ENCODE measurements at regions not wholly inside any gene's neighbourhood (a gene's known extent, or its start where the extent isn't known, plus 50 kb on each side); places are given as distances from the start of the nearest gene placed in this dataset.

DNA sequence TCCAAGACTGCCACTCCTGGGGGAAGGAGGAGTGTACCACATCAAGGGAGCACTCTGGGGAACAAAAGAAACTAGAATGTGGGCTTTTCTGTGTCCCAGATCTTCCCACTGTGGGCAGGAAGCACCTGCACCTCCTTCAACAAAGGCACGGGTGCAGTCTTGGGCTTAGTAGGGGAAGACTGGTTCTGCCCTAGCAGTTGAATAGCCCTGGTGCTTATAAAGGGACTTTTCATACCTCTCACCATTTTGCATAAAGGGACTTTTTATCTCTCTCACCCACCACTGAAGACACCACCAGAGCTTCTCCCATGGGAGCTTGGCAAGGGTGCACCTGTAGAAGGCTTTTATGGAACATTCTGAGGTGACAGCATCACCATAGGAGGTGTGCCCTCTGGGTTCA, 65.8 kb upstream of the MS4A8 start:
- DNase-seq (no peak), ATAC-seq (ENCODE audit: low FRiP score in 2 of 2) (peak in 1 of 2 donors; percentile 22)
- WGBS, 2 donors: 50 to 77% methylated on average over 1 of the region's 1 CpG
- Histone ChIP-seq H3K9me3 (no peaks in the 10 kb centered on the region), H3K27me3 (no peaks in the 10 kb centered on the region), H3K36me3 (no peaks in the 10 kb centered on the region), H3K27ac (no peak overlapping the region), H3K4me3 (no peak overlapping the region), H3K4me1 (no peaks in the 10 kb centered on the region)
- TF ChIP-seq POLR2A (IDR thresholded peaks at IDR 0.05) (no peak), POLR2AphosphoS5 (IDR thresholded peaks at IDR 0.05) (no peak), EP300 (IDR thresholded peaks at IDR 0.05) (no peak)
- TF ChIP-seq, protein P1, sequence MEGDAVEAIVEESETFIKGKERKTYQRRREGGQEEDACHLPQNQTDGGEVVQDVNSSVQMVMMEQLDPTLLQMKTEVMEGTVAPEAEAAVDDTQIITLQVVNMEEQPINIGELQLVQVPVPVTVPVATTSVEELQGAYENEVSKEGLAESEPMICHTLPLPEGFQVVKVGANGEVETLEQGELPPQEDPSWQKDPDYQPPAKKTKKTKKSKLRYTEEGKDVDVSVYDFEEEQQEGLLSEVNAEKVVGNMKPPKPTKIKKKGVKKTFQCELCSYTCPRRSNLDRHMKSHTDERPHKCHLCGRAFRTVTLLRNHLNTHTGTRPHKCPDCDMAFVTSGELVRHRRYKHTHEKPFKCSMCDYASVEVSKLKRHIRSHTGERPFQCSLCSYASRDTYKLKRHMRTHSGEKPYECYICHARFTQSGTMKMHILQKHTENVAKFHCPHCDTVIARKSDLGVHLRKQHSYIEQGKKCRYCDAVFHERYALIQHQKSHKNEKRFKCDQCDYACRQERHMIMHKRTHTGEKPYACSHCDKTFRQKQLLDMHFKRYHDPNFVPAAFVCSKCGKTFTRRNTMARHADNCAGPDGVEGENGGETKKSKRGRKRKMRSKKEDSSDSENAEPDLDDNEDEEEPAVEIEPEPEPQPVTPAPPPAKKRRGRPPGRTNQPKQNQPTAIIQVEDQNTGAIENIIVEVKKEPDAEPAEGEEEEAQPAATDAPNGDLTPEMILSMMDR (IDR thresholded peaks at IDR 0.05): no peak

DNA sequence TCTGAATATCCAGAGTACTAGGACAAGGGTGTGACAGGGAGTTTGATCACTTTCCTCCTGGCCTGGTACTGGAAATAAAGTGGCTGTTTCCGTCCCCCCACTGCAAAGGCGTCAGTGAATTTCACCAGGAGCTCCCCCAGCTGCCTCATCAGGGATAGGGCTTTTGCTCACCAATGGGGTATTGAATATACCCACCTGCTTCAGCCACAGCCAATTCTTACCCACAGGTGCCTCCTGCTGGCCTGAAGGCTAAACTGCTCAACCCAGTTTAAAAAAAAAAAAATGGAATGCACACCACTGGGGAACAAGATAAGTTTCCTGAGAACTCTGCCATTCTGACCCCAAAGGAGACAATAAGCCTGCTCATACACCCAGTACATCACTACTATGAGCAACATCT, 65.3 kb upstream of the MS4A8 start:
- H3K4me1 ChIP-seq: no peaks in the 10 kb centered on the region
- ATAC-seq (ENCODE audit: low FRiP score in 2 of 2) (no peak), DNase-seq (no peak)
- H3K27me3 ChIP-seq: no peaks in the 10 kb centered on the region
- WGBS, 2 donors: 60 to 63% methylated on average over 2 of the region's 2 CpGs
- H3K27ac ChIP-seq: no peak overlapping the region
- no peaks in the 10 kb centered on the region for H3K36me3 ChIP-seq
- no peak overlapping the region for H3K4me3 ChIP-seq
- H3K9me3 ChIP-seq: no peaks in the 10 kb centered on the region
- TF ChIP-seq POLR2AphosphoS5 (IDR thresholded peaks at IDR 0.05) (no peak), EP300 (IDR thresholded peaks at IDR 0.05) (no peak), POLR2A (IDR thresholded peaks at IDR 0.05) (no peak)
- TF ChIP-seq, protein P1 (IDR thresholded peaks at IDR 0.05): no peak

DNA sequence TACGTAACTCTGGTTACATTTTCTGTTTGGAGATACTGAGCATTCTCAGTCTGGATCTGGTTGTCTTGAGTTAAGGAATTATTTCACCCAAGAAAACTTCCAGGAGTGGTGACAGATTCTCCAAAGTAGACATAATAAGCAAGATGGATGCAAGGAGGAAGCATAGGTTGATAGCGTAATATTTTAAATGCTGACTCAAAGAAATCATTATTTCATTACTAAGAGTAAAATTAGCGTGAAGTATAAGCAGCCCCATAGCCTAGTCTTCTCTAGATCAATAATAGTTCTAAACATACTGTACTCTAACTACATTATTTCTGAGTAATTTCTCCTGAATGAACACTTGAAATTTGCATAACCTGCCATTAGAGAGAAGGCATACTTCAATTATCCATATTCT, 57.5 kb upstream of the MS4A8 start:
- DNase-seq: no peak
- Histone ChIP-seq H3K36me3 (no peaks in the 10 kb centered on the region), H3K4me1 (no peaks in the 10 kb centered on the region), H3K4me3 (no peak overlapping the region), H3K27ac (no peak overlapping the region), H3K9me3 (peaks cover 0 to 9% (median 0%) of the 10 kb centered on the region in 4 donors), H3K27me3 (no peaks in the 10 kb centered on the region)
- 92 to 99% methylated on average over 3 of the region's 3 CpGs for WGBS, 2 donors
- ATAC-seq (ENCODE audit: low FRiP score in 2 of 2): no peak
- no peak for TF ChIP-seq POLR2A (IDR thresholded peaks at IDR 0.05)
- no peak for TF ChIP-seq EP300 (IDR thresholded peaks at IDR 0.05)
- TF ChIP-seq, protein P1 (IDR thresholded peaks at IDR 0.05): no peak
- no peak for TF ChIP-seq POLR2AphosphoS5 (IDR thresholded peaks at IDR 0.05)

DNA sequence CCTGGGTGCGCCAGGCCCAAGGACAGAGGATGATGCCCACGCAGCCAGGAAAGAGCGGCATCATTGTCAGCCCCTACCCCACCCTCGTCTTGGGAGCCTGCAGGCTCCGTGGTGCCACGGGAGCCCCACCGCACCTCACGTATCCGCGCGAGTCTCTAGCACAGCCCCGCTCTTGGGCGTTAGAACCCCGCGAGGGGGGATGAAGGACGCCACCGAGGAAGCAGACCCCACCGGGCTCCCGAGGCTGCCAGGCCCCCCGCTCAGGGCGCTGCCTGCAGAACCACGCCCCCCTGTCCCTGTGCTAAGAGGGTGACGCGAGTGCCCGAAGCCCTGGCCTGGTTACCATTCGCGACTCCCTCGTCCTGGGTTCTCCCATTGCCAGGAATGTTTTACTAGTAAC, 52.3 kb upstream of the MS4A8 start:
- H3K36me3 ChIP-seq: no peaks in the 10 kb centered on the region
- peaks cover 0 to 14% (median 0%) of the 10 kb centered on the region in 4 donors for H3K9me3 ChIP-seq
- TF ChIP-seq, protein P1 (IDR thresholded peaks at IDR 0.05): no peak
- TF ChIP-seq POLR2A (IDR thresholded peaks at IDR 0.05): no peak
- no peak for TF ChIP-seq EP300 (IDR thresholded peaks at IDR 0.05)
- no peak for TF ChIP-seq POLR2AphosphoS5 (IDR thresholded peaks at IDR 0.05)
- H3K4me1 ChIP-seq: no peaks in the 10 kb centered on the region
- no peak overlapping the region for H3K4me3 ChIP-seq
- H3K27ac ChIP-seq: no peak overlapping the region
- no peak for ATAC-seq (ENCODE audit: low FRiP score in 2 of 2)
- no peaks in the 10 kb centered on the region for H3K27me3 ChIP-seq
- 76 to 89% methylated on average over 10 to 28 of the region's 28 CpGs for WGBS, 2 donors
- peak in 1 of 2 donors; percentile 61 for DNase-seq
